Fibroblast of lung (primary cell): ENCODE measurements at regions not wholly inside any gene's neighbourhood (a gene's known extent, or its start where the extent isn't known, plus 50 kb on each side); places are given as distances from the start of the nearest gene placed in this dataset.

Experiments
- DNase-seq, 2 donors: peaks; one replicate each; pipeline versions ENCODE4 v3.0.0 to v3.0.0-alpha.2; 2010; ENCODE audit warnings: low read depth in 2 of 2
- H2AFZ ChIP-seq: 2 replicates; pipeline ENCODE4 v1.5.1; 2012; ENCODE audit warnings: low read length, control low read depth, inconsistent platforms
- H3K27ac ChIP-seq: 2 replicates; pipeline ENCODE4 v1.5.1; 2011; ENCODE audit warnings: low read length, control low read depth; ENCODE audit not compliant: insufficient read depth
- H3K27me3 ChIP-seq: 2 replicates; pipeline ENCODE4 v1.5.1; 2011; ENCODE audit warnings: mild to moderate bottlenecking, low read length; ENCODE audit not compliant: control insufficient read depth, insufficient read depth
- H3K36me3 ChIP-seq: 2 replicates; pipeline ENCODE4 v1.5.1; 2011; ENCODE audit warnings: low read length; ENCODE audit not compliant: control insufficient read depth, insufficient read depth
- H3K4me1 ChIP-seq: 2 replicates; pipeline ENCODE4 v1.5.1; 2011; ENCODE audit warnings: low read length; ENCODE audit not compliant: control insufficient read depth, insufficient read depth; ENCODE audit errors: extremely low read depth
- H3K4me2 ChIP-seq: 2 replicates; pipeline ENCODE4 v1.5.1; 2011; ENCODE audit warnings: low read length, control low read depth; ENCODE audit not compliant: insufficient read depth; ENCODE audit errors: extremely low read depth
- H3K4me3 ChIP-seq, 4 experiments: fragments of 200-600 bp in 1 of 4; sonication (generic) in 1 of 4; replicated peaks in 1 of 4; 2 replicates each; pipeline ENCODE4 v1.5.1; 2011 to 2016; ENCODE audit warnings: low read length in 4 of 4, low read depth in 3 of 4, mild to moderate bottlenecking in 3 of 4, control low read depth in 2 of 4, inconsistent platforms in 1 of 4, mixed read lengths in 1 of 4; ENCODE audit not compliant: insufficient read depth in 1 of 4; ENCODE audit errors: control extremely low read depth in 1 of 4
- H3K79me2 ChIP-seq: 2 replicates; pipeline ENCODE4 v1.5.1; 2012; ENCODE audit warnings: mild to moderate bottlenecking, low read length, inconsistent platforms; ENCODE audit not compliant: control insufficient read depth, insufficient read depth
- H3K9ac ChIP-seq: 2 replicates; pipeline ENCODE4 v1.5.1; 2011; ENCODE audit warnings: mild to moderate bottlenecking, low read length, control low read depth; ENCODE audit not compliant: insufficient read depth
- H3K9me3 ChIP-seq: 2 replicates; pipeline ENCODE4 v1.5.1; 2012; ENCODE audit warnings: low read depth, low read length; ENCODE audit not compliant: control insufficient read depth, insufficient read depth
- H4K20me1 ChIP-seq: 2 replicates; pipeline ENCODE4 v1.5.1; 2011; ENCODE audit warnings: low read length; ENCODE audit not compliant: control insufficient read depth, insufficient read depth; ENCODE audit errors: extremely low read depth
- EZH2 ChIP-seq: IDR thresholded peaks from 2 replicates; pipeline ENCODE4 v1.5.1; 2012; ENCODE audit warnings: low read length, control low read depth, mild to moderate bottlenecking; ENCODE audit errors: missing control alignments
- TF ChIP-seq, protein P1 (sequence below), 2 donors: IDR thresholded peaks in 1 of 2; conservative IDR thresholded peaks in 1 of 2; 1 replicate in 1 of 2; 2 replicates in 1 of 2; pipeline ENCODE4 v1.5.1; 2011 to 2012; ENCODE audit warnings: low read length in 2 of 2, control low read depth in 1 of 2, inconsistent platforms in 1 of 2, low read depth in 1 of 2, mild to moderate bottlenecking in 1 of 2

DNA sequence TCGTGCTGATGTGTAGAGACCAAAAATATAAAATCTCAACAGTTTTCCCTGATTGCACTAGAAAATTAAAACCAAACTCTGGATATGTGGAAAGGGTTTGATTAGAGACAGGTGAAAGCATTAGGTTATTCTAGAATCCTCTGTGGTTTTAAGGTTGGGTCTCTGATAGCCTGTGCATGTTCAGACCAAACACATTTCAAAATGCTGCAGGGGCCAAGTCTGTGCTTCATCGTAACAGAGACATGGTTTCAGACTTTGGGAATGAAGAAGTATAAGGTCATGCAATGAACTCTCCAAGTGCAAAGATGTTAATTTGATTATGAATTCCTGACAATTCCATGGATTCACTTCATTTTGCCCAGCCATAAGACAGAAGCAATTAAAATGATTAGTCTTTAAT is 261.0 kb upstream of the KCNJ16 start:
- Histone ChIP-seq H3K79me2 (no peaks in the 10 kb centered on the region), H3K27ac (no peak overlapping the region), H3K9me3 (no peaks in the 10 kb centered on the region), H3K4me2 (no peak overlapping the region), H2AFZ (no peak overlapping the region), H3K27me3 (no peaks in the 10 kb centered on the region), H3K4me1 (no peaks in the 10 kb centered on the region), H4K20me1 (no peaks in the 10 kb centered on the region), H3K4me3 (no peak overlapping the region), H3K36me3 (no peaks in the 10 kb centered on the region), H3K9ac (no peak overlapping the region)
- no peak for DNase-seq
- TF ChIP-seq, protein P1, sequence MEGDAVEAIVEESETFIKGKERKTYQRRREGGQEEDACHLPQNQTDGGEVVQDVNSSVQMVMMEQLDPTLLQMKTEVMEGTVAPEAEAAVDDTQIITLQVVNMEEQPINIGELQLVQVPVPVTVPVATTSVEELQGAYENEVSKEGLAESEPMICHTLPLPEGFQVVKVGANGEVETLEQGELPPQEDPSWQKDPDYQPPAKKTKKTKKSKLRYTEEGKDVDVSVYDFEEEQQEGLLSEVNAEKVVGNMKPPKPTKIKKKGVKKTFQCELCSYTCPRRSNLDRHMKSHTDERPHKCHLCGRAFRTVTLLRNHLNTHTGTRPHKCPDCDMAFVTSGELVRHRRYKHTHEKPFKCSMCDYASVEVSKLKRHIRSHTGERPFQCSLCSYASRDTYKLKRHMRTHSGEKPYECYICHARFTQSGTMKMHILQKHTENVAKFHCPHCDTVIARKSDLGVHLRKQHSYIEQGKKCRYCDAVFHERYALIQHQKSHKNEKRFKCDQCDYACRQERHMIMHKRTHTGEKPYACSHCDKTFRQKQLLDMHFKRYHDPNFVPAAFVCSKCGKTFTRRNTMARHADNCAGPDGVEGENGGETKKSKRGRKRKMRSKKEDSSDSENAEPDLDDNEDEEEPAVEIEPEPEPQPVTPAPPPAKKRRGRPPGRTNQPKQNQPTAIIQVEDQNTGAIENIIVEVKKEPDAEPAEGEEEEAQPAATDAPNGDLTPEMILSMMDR (conservative IDR thresholded peaks at IDR 0.05 in 1 of 2, IDR thresholded peaks at IDR 0.05 in 1 of 2; ENCODE audit: low read depth in 1 of 2, low read length in 2 of 2) = no peak
- no peak for TF ChIP-seq EZH2

DNA sequence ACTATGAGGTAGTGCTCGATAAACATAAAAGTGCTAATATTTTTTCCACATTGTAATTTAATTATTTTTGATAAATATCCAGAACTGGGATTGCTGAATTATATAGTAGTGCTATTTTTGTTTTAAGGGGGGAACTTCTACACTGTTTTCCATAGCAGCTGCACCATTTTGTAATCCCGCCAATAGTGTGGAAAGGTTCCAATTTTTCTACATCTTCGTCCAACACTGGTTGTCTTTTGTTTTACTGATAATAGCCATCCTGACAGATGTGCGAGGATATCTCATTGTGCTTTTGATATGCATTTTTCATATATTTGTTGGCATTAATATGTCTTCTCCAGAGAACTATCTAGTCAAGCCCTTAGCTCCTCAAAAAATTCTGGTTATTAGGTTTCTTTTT is 259.6 kb upstream of the KCNJ16 start:
- no peaks in the 10 kb centered on the region for H4K20me1 ChIP-seq
- H3K9ac ChIP-seq = no peak overlapping the region
- H3K4me3 ChIP-seq = no peak overlapping the region
- no peaks in the 10 kb centered on the region for H3K36me3 ChIP-seq
- no peak overlapping the region for H3K4me2 ChIP-seq
- H3K79me2 ChIP-seq = no peaks in the 10 kb centered on the region
- H3K4me1 ChIP-seq = no peaks in the 10 kb centered on the region
- no peaks in the 10 kb centered on the region for H3K9me3 ChIP-seq
- no peak overlapping the region for H3K27ac ChIP-seq
- H3K27me3 ChIP-seq = no peaks in the 10 kb centered on the region
- H2AFZ ChIP-seq = no peak overlapping the region
- no peak for DNase-seq
- TF ChIP-seq, protein P1 (conservative IDR thresholded peaks at IDR 0.05 in 1 of 2, IDR thresholded peaks at IDR 0.05 in 1 of 2; ENCODE audit: low read depth in 1 of 2, low read length in 2 of 2) = no peak
- TF ChIP-seq EZH2 = no peak

DNA sequence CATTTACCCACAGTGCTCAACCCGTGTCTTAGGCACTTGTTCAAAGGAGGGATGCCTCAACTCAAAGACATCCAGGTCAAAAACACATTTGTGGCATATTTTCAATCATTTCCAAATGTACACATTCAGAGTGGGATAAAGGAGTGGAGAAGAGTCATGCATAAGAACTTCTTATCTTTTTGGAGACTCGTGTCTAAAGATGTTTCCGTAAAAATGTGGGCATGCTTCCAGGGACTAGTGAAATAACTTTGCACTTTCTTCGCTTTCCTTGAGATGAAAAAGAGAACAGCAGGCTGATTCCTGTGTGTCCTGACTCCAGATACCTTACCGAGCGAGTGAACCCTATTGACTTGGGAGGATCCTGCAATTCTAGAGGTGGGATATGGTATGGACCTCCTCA is 256.6 kb upstream of the KCNJ16 start:
- H3K79me2 ChIP-seq = no peaks in the 10 kb centered on the region
- H3K4me3 ChIP-seq = no peak overlapping the region
- TF ChIP-seq, protein P1 (conservative IDR thresholded peaks at IDR 0.05 in 1 of 2, IDR thresholded peaks at IDR 0.05 in 1 of 2; ENCODE audit: low read depth in 1 of 2, low read length in 2 of 2) = no peak
- TF ChIP-seq EZH2 = no peak
- no peaks in the 10 kb centered on the region for H3K9me3 ChIP-seq
- no peaks in the 10 kb centered on the region for H3K4me1 ChIP-seq
- H3K27me3 ChIP-seq = no peaks in the 10 kb centered on the region
- H3K9ac ChIP-seq = no peak overlapping the region
- no peaks in the 10 kb centered on the region for H4K20me1 ChIP-seq
- no peak overlapping the region for H3K27ac ChIP-seq
- peak overlapping the region; percentile 7 for H3K4me2 ChIP-seq
- no peak overlapping the region for H2AFZ ChIP-seq
- H3K36me3 ChIP-seq = no peaks in the 10 kb centered on the region
- DNase-seq = peak; percentile 17 to 23
